ENCODE measurements at regions not wholly inside any gene's neighbourhood (a gene's known extent, or its start where the extent isn't known, plus 50 kb on each side); places are given as distances from the start of the nearest gene placed in this dataset.

GRCh38 chr21:36584980-36585940 lies 105.3 kb upstream of the CLDN14 start:
- H3K36me3 ChIP-seq (ENCODE audit: control insufficient read depth, insufficient read depth, low read length) = no peaks in the 10 kb centered on the region
- H3K4me3 ChIP-seq (ENCODE audit: low read depth, low read length) = no peak overlapping the region
- no peaks in the 10 kb centered on the region for H3K27me3 ChIP-seq (ENCODE audit: control insufficient read depth, insufficient read depth, low read length)
- TF ChIP-seq CTCF (IDR thresholded peaks at IDR 0.05; ENCODE audit: insufficient read depth, low read length, poor library complexity, severe bottlenecking) = no peak
- no peak for DNase-seq (ENCODE audit: low read depth)

- TF ChIP-seq CTCF (IDR thresholded peaks at IDR 0.05; ENCODE audit: insufficient read depth, low read length, poor library complexity, severe bottlenecking) = no peak
- Histone ChIP-seq H3K4me3 (ENCODE audit: low read depth, low read length) (no peak overlapping the region), H3K27me3 (ENCODE audit: control insufficient read depth, insufficient read depth, low read length) (peaks cover 2% of the 10 kb centered on the region), H3K36me3 (ENCODE audit: control insufficient read depth, insufficient read depth, low read length) (no peaks in the 10 kb centered on the region)
- DNase-seq (ENCODE audit: low read depth) = no peak
Measured at GRCh38 chr21:36587388-36587787, 107.5 kb upstream of the CLDN14 start.

- TF ChIP-seq CTCF (IDR thresholded peaks at IDR 0.05; ENCODE audit: insufficient read depth, low read length, poor library complexity, severe bottlenecking) = peak; percentile 48
- H3K36me3 ChIP-seq (ENCODE audit: control insufficient read depth, insufficient read depth, low read length) = no peaks in the 10 kb centered on the region
- no peak overlapping the region for H3K4me3 ChIP-seq (ENCODE audit: low read depth, low read length)
- DNase-seq (ENCODE audit: low read depth) = no peak
- peaks cover 2% of the 10 kb centered on the region for H3K27me3 ChIP-seq (ENCODE audit: control insufficient read depth, insufficient read depth, low read length)
Measured at GRCh38 chr21:36589352-36589971, 109.5 kb upstream of the SIM2 start.

GRCh38 chr21:36591326-36591970 lies 107.5 kb upstream of the SIM2 start:
- Histone ChIP-seq H3K27me3 (ENCODE audit: control insufficient read depth, insufficient read depth, low read length) (peaks cover 2% of the 10 kb centered on the region), H3K36me3 (ENCODE audit: control insufficient read depth, insufficient read depth, low read length) (no peaks in the 10 kb centered on the region), H3K4me3 (ENCODE audit: low read depth, low read length) (no peak overlapping the region)
- DNase-seq (ENCODE audit: low read depth) = no peak
- no peak for TF ChIP-seq CTCF (IDR thresholded peaks at IDR 0.05; ENCODE audit: insufficient read depth, low read length, poor library complexity, severe bottlenecking)

GRCh38 chr21:36596174-36596573 lies 102.7 kb upstream of the SIM2 start:
- H3K4me3 ChIP-seq (ENCODE audit: low read depth, low read length) = no peak overlapping the region
- H3K27me3 ChIP-seq (ENCODE audit: control insufficient read depth, insufficient read depth, low read length) = peaks cover 5% of the 10 kb centered on the region
- TF ChIP-seq CTCF (IDR thresholded peaks at IDR 0.05; ENCODE audit: insufficient read depth, low read length, poor library complexity, severe bottlenecking) = no peak
- no peaks in the 10 kb centered on the region for H3K36me3 ChIP-seq (ENCODE audit: control insufficient read depth, insufficient read depth, low read length)
- no peak for DNase-seq (ENCODE audit: low read depth)

Measured in kidney epithelial cell (primary cell).